NCI-H146 treated with DMSO at 0.1 percent for 48 hours (cell line): ENCODE measurements at regions not wholly inside any gene's neighbourhood (a gene's known extent, or its start where the extent isn't known, plus 50 kb on each side); places are given as distances from the start of the nearest gene placed in this dataset.
"Not testable (repeated sequence)": the region's sequence is repeated elsewhere in the genome, so short reads cannot be mapped to it uniquely, and the experiment has no call there.

Experiments
- DNase-seq: peaks from one replicate; lab custom pipeline; 2025; ENCODE audit not compliant: unreplicated experiment; lab: John Stamatoyannopoulos, UW

DNA sequence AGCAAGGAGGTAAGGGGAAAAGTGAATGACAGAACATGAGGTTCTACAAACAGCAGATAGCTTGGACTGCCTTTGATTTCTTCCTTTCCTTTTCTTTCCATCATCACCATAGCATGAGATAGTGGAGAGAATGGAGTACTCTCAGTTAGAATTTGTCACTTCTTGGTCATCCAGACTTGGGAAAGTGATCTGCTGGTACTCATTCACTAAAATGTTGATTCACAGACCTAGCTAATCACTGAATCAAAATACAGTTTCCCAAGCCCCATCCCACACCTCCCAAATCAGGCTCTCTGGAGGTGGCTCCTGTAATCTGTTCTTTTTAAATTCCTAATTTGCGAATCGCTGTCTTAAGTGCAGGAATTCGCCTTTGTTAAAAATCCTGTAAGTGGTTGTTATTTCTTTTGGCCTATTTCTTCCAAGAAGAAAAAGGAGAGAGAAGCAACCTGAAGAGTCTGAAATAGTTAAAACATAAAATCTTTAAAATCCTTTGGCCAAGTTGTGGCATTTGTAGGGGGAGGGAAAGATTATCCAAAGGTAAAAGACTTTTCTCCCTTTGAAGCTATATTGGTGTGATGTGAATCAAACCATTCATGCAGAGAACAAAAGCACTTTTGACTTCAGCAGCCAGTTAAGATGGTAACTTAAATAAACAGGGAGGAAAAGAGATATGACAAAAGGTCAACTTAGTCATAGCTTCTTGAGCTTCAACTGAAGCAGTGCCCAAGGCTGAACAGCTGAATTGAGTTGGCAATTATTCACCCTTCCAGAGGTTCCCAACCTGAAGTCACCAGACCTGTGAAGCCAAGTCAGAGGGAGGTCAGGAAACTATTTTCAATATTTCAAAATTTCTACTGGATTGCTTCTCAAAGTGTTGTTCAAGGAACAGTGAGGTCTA, 255.1 kb upstream of the KRR1 start:
- DNase-seq = no peak

DNA sequence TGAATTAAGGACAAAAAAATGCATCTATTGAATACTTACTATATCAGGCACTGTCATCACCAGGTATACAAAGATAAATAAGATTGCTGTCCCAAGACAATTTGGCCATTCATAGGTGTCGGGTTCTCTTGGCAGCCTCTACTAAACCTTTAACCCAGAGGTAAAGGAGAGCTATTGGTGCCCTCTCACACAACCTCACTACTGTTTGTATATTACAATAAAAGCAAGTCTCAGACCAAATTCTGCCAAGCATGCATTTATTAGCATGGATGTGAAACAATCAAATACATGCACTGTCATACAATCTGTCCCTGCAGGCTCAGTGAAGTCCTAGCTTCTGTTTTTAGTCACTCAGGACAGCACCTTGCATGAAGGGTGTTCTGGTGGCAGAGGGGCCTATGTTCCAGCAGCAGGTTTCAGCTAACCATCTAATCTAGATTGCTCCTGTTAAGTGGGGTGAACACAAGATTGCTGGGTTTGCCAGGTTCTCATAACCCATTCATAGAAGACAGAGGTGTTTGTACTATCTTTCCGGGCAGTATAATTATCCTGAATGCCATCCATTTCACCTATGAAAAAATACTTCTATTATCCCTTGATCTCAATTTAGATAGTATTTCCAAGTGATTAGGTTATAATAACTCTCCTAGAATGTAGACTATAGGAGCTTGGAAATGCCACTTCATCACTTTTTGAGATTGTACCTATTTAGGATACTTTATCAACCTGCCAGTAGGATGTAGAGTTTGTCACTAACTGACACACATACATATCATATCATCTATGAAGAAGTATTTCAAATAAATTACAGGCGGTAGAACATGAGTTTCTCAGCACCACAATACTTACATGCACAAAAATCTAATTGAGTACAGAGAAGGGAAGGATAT, 254.0 kb upstream of the KRR1 start:
- no peak for DNase-seq

DNA sequence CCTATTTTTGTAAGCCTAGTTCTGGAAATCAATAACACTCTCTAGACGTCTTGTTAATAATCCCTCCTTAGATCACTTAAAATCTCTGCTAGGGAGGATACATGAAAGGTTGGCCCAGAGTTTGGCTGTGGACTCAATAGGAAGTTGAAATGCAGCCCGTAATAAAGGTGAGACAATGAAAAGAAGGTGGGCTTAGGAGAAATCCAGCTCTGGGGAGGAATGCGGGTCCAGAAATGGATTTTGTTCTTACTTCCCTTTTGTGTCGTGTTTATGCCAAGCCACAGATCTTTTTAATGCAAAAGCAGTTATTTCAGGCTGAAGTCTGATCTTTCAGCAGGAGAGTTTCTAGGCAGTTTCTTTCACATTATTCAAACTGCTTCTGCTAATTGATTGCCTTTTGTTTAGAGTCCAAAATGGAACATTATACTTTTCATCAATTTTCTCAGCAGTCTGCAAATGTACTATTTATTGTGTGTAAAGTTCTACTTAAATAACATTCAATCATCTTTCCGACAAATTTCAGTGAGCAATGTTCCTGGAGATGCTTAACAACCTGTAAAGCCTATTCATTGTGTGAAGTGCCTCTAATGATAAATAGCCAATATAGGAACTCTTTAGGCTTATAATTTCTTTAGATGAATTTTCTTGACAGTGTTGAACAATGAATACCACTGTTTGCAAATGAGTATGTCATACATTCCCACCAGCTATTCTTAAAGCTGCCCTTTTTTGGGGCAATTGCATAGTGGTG, 252.9 kb upstream of the KRR1 start:
- DNase-seq = no peak

GRCh38 chr12:75760573-75761294, 249.3 kb upstream of the KRR1 start:
- no peak for DNase-seq

DNA sequence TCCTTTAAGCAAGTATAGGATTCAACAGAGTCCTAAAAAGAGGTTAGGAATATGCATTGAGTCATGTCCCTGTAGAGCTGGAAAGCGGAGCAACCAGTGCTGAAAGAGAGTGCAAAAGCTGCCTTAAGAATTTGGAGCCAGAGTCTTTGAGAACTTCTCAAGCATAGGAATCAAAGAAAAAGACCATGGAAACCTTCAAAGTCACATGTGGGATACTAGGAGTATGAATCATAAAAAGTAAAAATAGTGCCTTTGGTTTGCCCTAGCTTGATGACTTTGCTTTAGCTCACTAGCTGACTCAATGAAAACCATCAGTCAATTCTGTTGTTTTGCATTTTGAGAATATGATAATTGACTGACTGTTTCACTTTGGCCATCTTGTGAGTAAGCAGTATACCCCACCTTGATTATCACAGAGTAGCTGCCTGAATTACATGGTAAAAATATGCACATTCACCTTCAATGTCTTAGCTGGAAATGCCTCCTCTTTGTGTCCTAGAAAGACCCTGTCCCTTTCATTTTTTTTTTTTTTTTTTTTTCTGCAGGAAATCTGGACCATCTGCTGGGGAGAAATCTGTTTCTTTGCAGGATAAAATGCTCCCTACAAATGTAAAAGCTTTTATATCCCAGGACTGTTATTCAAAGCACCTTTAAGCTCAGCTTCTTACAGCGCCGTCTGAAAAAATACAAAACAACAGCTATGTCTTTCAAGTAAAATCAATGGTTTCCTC, 248.6 kb upstream of the KRR1 start:
- no peak for DNase-seq

GRCh38 chr12:75759196-75759595, 247.8 kb upstream of the KRR1 start:
- no peak for DNase-seq

DNA sequence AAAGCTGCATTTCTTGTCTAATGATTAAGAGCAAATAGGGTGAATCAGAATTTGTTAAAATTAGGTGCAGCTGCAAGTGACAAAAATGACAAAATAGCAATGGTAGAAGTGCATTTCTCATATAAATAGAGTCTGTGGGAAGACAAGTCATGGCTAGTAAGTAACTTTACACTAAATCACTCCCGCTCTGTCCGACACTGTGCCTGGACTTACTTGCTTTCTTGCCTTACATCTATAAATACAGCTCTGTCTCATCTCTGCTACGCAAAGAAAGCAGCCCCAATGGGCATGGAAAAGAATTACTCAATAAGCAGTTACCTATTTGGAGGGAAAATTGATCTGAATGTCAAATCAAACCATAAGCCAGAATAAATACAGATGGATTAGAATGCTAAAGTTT, 245.4 kb upstream of the KRR1 start:
- no peak for DNase-seq

- DNase-seq = no peak
These were observed 244.7 kb upstream of the KRR1 start for GRCh38 chr12:75756111-75756510.

- DNase-seq = no peak
These were observed 243.3 kb upstream of the KRR1 start for GRCh38 chr12:75754698-75755097.

DNA sequence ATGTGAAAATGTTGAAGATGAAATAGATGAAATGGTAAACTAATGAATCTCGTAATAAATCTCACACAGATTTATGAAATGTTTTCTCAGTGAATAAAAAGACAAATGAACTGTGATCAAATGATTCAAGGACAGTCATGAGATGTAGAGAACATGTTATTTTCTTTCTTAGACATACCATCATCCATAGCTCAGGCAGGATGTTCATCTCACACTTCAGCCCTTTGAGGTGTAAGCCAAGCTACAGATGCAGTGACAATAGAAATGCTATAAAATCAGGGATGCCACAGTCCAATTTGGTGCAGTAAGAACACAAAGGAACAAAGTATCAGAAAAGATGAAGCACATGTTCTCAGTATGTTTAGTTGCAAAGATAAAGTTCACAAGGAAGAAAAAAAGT, 242.7 kb upstream of the KRR1 start:
- no peak for DNase-seq

- DNase-seq = no peak
These were observed 240.5 kb upstream of the KRR1 start for GRCh38 chr12:75751769-75752471.

DNA sequence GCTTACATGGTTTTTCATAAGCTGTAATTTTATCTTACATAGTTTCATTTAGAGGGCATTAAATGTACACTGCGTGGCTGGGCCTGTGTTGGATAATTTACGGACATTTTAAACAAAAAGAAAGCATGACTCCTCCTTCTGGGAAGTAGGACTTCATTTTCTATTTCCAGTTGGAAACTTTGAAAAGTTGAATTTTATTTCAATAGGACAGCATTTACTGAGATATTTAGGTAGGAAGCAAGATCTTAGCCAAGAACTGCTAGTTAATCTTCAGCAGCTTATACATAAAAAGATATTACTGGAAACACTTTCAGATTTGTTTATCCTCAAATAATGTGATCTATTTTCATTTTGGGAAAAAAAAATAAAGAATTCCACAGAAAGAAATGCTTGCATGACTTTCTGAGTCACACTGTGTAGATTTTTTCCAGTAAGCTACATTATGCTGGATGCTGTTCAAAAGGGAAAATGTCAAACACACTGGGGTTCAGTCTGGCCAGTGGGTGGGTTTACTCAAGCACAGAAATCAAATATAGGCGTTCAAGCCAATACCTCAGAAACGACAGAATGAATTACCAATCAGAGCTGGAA, 239.4 kb upstream of the KRR1 start:
- no peak for DNase-seq

- DNase-seq = not testable (repeated sequence)
These were observed 237.6 kb upstream of the KRR1 start for GRCh38 chr12:75748990-75749389.

- no peak for DNase-seq
These were observed 236.7 kb upstream of the KRR1 start for GRCh38 chr12:75748136-75748535.

- no peak for DNase-seq
These were observed 236.2 kb upstream of the KRR1 start for GRCh38 chr12:75747572-75748021.

DNA sequence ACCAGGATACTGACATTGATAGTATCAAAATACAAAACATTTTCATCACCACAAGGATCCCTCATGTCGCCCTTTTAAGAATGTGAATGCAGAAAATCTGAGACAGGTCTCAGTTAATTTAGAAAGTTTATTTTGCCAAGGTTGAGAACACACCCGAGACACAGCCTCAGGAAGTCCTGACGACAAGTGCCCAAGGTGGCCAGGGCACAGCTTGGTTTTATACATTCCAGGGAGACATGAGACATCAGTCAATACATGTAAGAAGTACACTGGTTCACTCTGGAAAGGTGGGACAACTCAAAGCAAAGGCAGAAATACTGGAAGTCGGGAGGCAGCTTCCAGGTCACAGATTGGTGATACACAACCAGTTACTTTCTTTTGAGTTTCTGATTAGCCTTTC, 235.2 kb upstream of the KRR1 start:
- DNase-seq = no peak

DNA sequence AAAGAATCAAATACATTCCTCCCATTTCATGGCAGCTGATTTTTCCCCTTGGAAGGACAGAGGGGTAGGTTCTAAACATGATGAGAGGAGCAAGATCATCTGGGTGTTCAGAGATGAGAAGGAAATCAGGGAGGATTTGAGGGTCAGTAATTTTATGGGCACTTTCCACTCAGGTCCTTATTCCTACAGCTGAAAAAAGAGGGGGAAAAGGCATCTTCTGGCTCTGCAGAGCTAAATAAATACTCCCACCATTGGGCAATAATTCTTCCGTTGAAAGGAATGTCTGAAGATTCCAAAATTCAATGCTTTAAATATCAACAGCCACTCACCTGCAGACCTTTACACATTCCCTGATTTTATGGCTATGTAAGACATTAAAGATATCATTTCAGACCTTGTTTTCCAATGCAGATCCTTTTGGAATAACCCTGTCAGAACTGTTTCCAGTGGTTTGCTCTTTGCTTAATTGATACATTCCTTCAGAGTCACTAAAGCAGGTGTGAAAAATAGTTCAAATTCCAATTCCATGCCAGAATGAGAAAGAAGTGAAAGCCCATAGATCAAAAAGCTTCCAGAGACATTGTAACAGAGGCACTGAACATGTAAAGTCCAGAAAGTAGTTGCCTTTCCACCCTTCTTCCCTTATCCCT, 233.3 kb upstream of the KRR1 start:
- no peak for DNase-seq

GRCh38 chr12:75742961-75743360, 231.6 kb upstream of the KRR1 start:
- DNase-seq = no peak
